Choroid plexus epithelial cell (primary cell): ENCODE measurements at regions not wholly inside any gene's neighbourhood (a gene's known extent, or its start where the extent isn't known, plus 50 kb on each side); places are given as distances from the start of the nearest gene placed in this dataset.

Experiments used
- DNase-seq: peaks from one replicate; pipeline ENCODE4 v3.0.0-alpha.2; 2010; ENCODE audit warnings: low read depth
- H3K4me3 ChIP-seq: 2 replicates; pipeline ENCODE4 v1.5.1; 2011; ENCODE audit warnings: low read depth, mild to moderate bottlenecking, control low read depth, low read length, moderate library complexity
- TF ChIP-seq, protein P1 (sequence below): conservative IDR thresholded peaks from 2 replicates; pipeline ENCODE4 v1.5.1; 2011; ENCODE audit warnings: low read depth, mild to moderate bottlenecking, control low read depth, inconsistent platforms, low read length, moderate library complexity

DNA sequence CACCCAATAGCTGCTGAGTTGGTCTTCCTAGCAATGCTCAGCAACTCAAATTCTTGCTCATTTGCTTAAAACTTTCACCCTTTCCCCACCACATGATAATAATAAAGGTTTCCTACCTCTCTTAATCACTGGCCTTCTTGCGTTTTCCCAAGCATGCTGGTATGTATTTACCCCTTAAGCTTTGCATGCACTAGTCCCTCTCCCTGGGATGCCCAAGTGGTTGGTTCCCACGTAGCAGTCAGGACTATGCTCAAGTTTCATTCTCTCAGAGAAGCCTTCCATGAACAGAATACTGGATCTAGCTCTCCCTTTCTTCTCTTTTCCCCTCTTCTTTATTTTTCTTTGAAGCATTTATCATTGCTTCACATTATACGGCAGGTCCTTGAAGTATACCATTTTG lies 108.8 kb downstream of the KBTBD8 start:
- DNase-seq, result no peak
- H3K4me3 ChIP-seq, result no peak overlapping the region
- TF ChIP-seq, protein P1, sequence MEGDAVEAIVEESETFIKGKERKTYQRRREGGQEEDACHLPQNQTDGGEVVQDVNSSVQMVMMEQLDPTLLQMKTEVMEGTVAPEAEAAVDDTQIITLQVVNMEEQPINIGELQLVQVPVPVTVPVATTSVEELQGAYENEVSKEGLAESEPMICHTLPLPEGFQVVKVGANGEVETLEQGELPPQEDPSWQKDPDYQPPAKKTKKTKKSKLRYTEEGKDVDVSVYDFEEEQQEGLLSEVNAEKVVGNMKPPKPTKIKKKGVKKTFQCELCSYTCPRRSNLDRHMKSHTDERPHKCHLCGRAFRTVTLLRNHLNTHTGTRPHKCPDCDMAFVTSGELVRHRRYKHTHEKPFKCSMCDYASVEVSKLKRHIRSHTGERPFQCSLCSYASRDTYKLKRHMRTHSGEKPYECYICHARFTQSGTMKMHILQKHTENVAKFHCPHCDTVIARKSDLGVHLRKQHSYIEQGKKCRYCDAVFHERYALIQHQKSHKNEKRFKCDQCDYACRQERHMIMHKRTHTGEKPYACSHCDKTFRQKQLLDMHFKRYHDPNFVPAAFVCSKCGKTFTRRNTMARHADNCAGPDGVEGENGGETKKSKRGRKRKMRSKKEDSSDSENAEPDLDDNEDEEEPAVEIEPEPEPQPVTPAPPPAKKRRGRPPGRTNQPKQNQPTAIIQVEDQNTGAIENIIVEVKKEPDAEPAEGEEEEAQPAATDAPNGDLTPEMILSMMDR, result no peak

DNA sequence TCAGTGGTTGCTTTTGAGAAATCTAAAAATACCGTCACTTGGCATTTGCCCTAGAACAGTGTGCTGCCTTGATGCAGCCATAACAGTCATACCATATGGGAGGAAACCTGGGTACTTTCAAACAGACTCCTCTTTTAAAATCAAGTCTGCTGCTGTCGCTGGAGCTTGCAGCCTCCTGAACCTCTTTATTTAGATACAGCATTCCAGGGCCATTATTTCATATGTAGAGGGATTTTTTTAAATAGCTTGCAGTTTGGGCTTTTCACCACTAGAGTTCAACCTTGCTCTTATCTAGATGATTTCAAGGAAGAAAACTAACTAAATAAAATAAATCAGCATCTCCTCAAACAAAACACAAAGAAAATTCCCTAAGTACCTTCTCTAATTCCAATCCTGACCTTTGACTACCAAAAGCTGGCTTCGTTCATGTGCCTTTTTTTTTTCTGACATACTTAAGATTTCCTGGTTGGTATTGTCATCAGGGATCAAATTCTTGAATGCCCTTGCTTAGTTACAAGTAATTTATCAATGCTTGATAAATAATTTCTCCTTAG lies 111.6 kb downstream of the KBTBD8 start:
- TF ChIP-seq, protein P1, result peak; percentile 74
- DNase-seq, result peak; percentile 90
- no peak overlapping the region for H3K4me3 ChIP-seq

DNA sequence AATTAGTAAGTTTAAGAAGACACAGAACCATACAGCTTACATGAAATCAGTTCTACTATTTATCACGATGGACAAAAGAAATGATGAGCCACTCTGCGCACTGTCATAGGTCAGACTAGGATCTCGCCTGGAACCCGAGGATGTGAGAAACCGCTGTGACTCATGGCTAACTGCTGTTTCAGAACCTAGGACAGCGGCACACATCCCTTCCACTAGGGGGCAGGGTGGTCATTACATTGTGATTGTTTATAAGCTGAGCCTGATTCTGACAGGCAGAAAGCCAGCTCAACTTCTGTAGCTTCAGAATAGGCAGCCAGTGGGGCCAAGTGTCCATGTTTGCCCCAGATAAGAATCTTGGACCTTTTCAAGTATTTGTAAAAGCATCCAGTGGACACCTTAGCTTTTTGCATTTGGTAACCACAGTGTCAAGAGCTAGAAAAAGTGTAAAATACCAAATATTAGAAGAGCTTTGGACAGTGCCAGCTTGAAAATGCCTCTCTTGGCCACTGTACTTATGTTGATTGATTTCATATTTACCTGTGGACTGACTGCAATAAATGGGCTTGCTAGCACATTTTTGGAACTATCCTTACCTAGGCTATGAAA lies 115.8 kb downstream of the KBTBD8 start:
- peak; percentile 93 for DNase-seq
- no peak overlapping the region for H3K4me3 ChIP-seq
- TF ChIP-seq, protein P1, result peak; percentile 100

DNA sequence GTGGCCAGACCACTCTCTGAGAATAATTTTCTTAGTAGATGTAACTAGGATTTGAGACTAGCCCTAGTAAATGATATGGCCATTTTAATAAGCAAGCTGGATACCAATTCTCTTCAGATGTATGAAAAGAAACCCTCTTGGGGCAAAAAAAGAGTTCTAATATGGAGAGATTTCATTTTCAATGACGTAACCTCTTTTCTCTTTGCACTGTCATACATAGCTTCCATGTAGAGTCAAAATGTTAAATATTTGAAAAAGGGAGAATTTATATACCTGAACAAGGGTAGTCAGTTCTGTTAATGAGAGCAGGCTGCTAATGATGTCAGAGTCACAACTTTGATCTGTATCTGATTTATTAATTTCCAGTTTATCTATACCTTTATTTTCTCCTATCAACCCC lies 120.0 kb downstream of the KBTBD8 start:
- DNase-seq, result no peak
- no peak overlapping the region for H3K4me3 ChIP-seq
- TF ChIP-seq, protein P1, result no peak

DNA sequence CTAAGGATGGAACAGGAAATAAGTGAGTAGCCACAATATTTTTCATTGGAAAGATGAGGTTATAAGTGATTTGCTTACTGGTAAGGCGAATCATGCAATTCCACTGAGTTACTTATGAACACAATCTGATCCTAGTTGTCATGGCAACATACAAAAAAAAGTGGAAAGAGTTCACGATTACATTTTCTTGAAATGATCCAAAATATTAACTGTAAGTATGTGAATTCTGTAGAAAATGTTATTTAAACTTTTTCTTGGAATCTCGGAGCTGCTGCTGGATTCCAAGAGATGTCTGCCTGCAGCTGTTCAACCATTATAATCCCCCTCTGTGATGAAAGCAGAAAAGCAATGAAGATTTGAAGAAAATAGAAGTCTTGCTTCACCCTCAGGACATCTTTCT lies 120.5 kb downstream of the KBTBD8 start:
- no peak overlapping the region for H3K4me3 ChIP-seq
- DNase-seq, result no peak
- TF ChIP-seq, protein P1, result no peak

DNA sequence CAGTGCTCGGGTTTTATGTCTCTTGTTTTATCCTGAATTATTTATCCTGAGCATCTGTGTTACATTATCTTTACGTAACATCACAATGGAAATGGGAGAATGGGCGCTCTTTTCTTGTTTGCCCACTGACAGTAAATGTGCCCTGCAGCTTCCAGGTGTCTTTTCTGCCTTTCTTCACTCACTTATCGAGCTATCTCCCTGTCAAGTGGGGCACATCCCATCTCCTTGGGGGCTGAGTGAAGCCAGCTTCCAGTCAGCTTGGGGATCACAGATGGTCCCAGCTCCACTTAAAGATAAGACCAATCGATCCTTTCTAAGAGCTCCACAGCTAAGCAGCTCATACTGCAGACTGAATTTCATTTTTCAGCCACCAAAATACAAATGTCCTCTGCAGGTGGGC lies 125.8 kb downstream of the KBTBD8 start:
- no peak overlapping the region for H3K4me3 ChIP-seq
- TF ChIP-seq, protein P1, result no peak
- DNase-seq, result no peak

DNA sequence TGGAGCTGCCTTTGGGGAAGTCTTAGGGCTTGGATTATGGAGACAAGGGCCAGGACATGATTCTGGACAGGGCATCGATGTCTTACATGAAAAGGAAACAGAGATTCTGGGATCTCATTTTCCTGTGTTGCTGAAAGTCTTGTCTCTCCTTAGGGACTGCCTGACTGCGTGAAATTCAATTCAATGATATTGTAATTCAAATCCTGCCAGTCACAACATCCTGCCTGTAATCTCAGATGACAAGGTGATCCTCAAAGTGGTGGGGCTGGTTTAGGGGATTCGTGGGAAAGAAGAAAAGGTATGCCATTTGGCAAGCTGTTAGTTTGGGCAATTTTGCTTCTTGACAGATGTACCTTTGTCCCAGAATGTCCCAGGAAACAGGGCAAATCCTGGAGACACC lies 129.1 kb downstream of the KBTBD8 start:
- TF ChIP-seq, protein P1, result no peak
- no peak overlapping the region for H3K4me3 ChIP-seq
- DNase-seq, result no peak
